HG03139 (cell line): ENCODE measurements at regions not wholly inside any gene's neighbourhood (a gene's known extent, or its start where the extent isn't known, plus 50 kb on each side); places are given as distances from the start of the nearest gene placed in this dataset.
"Not testable (repeated sequence)": the region's sequence is repeated elsewhere in the genome, so short reads cannot be mapped to it uniquely, and the experiment has no call there.

ENCODE experiments used
- ATAC-seq: cut with Tn5 transposase; IDR thresholded peaks from one replicate; pipeline ENCODE4 v1.9.1; 2021; ENCODE audit not compliant: unreplicated experiment

- ATAC-seq, result not testable (repeated sequence)
Measured at GRCh38 chr4:4116901-4117300, 109.8 kb downstream of the OTOP1 start.

GRCh38 chr4:4134368-4134767, 92.4 kb downstream of the OTOP1 start:
- not testable (repeated sequence) for ATAC-seq

GRCh38 chr4:4136621-4137020, 90.1 kb downstream of the OTOP1 start:
- not testable (repeated sequence) for ATAC-seq
